PC-9 (cell line): ENCODE measurements at regions not wholly inside any gene's neighbourhood (a gene's known extent, or its start where the extent isn't known, plus 50 kb on each side); places are given as distances from the start of the nearest gene placed in this dataset.

Experiments
- CTCF ChIP-seq: fragments of 200-600 bp; sonication (generic); conservative IDR thresholded peaks from 2 replicates; pipeline ENCODE4 v1.6.1; 2017; ENCODE audit warnings: mixed run types, antibody characterized with exemption, mild to moderate bottlenecking, moderate library complexity
- EZH2 ChIP-seq: fragments of 200-600 bp; sonication (generic); IDR thresholded peaks from 2 replicates; pipeline ENCODE4 v1.8.0; 2017; ENCODE audit warnings: antibody characterized with exemption, low read depth

GRCh38 chr1:234997201-234997895 is 131.3 kb downstream of the TOMM20 start:
- TF ChIP-seq CTCF = no peak
- TF ChIP-seq EZH2 = no peak
